GM12892 (cell line): ENCODE measurements at regions not wholly inside any gene's neighbourhood (a gene's known extent, or its start where the extent isn't known, plus 50 kb on each side); places are given as distances from the start of the nearest gene placed in this dataset.

ENCODE experiments used
- DNase-seq: peaks from one replicate; pipeline ENCODE4 v3.0.0; 2011; ENCODE audit not compliant: insufficient read length
- FAIRE-seq: peaks from 2 replicates; lab custom pipeline; 2011; peaks lifted over from hg19 to GRCh38; lab: Jason Lieb, UNC
- POLR2A ChIP-seq: IDR thresholded peaks from 2 replicates; pipeline ENCODE4 v1.6.1; 2011; ENCODE audit warnings: low read depth, low read length, control low read depth
- POLR2AphosphoS5 ChIP-seq: IDR thresholded peaks from 2 replicates; pipeline ENCODE4 v1.6.1; 2011; ENCODE audit warnings: low read depth, low read length, control low read depth
- TAF1 ChIP-seq: IDR thresholded peaks from 2 replicates; pipeline ENCODE4 v1.6.1; 2011; ENCODE audit warnings: low read depth, mild to moderate bottlenecking, control low read depth, low read length, borderline replicate concordance

DNA sequence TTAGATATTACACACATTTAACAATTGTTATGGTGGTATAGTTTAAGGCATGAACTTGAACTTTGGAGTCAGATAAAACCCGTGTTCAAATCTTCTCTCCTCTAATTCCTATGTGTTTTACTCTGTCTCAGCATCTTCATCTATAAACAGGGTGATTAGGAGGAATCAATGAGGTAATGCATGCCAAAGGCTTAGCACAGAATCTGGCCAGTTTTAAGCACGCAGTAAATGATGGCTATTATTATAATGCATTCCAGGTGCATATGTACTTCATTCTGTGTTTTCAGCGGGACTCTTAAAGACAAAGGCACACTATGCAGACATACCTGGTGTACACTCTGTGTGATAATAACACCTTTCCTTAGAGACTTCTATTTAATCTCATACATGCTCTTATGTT is 88.0 kb upstream of the FRY start:
- FAIRE-seq (no peak), DNase-seq (no peak)
- TF ChIP-seq POLR2AphosphoS5 (no peak), POLR2A (no peak), TAF1 (no peak)

DNA sequence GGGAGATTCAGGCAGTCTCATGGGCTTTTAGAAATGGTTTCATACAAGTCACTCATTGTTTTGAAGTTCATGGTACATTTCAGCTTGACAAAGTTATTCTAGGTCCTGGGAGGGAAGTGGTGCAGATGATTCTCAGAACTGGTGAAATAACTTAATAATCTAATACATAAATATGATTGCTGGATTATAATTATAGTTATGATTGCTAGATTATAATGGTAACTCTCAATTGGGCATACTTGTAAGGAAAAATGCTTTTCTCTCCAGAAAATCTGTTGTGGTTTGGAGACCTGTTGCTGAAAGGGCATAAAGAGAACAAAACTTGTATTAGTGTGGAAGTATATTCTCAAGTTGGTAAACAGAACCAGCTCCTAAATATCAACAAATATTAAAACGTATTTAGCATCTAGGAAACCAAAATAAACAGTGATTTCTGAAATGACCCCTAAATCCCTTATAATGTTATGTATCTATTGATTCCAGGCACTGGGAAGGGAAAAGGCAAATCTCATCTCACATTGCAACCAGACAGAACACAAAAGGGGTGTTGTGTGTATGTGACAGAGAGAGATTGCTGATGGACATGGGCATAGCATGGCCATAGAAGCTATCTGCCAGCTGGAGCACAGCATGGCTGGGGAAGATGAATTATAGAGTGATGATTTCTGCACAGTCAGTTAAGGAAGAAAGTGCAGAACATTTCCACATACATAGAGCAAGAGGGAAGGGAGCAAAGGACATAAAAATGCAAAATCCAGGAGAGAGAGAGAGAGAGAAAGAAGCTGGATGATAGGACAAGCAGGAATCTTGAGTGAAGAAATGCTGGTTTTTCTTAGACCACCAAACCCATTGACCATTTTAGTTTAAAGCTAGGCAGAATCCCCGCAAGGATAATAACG is 87.1 kb upstream of the FRY start:
- TF ChIP-seq TAF1: no peak
- TF ChIP-seq POLR2A: no peak
- no peak for TF ChIP-seq POLR2AphosphoS5
- DNase-seq (no peak), FAIRE-seq (no peak)

- no peak for FAIRE-seq
- TF ChIP-seq POLR2A (no peak), TAF1 (no peak), POLR2AphosphoS5 (no peak)
- no peak for DNase-seq
Observed at GRCh38 chr13:31945202-31945961, 86.2 kb upstream of the FRY start.

DNA sequence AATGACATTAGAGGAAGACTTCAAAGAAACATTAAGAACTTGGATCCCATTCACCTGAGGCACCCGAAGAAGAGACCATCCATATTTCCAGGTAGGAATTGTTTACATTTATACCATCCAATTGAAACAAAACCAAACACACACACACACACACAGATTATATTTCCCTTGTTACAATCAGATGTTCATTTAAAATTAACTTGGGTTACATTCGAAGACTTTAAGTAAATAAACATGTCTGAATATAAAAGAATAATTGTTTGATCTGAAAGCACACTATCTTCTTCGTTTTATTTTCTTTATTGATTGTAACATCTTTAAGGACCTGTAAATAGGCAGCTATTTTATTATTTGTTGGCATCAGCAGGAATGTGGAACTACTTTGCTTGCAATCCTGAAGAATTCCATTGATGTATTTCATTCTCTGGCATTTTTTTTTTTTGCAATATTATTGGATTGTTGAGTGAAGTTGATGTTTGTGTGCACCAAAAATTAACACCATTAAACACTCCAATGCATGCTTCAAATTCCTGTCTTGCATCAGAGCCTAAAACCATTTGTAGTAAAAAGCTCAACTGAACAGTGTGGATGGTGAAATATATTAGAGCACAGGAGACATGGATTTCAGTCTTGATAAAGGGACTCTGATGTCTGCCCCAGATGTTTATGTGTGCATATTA is 85.3 kb upstream of the FRY start:
- no peak for DNase-seq
- FAIRE-seq: no peak
- TF ChIP-seq POLR2A (no peak), POLR2AphosphoS5 (no peak), TAF1 (no peak)

- DNase-seq: no peak
- FAIRE-seq: no peak
- TF ChIP-seq POLR2A: no peak
- no peak for TF ChIP-seq POLR2AphosphoS5
- no peak for TF ChIP-seq TAF1
Observed at GRCh38 chr13:31947105-31947504, 84.5 kb upstream of the FRY start.

- FAIRE-seq: no peak
- no peak for DNase-seq
- TF ChIP-seq POLR2AphosphoS5 (no peak), POLR2A (no peak), TAF1 (no peak)
Observed at GRCh38 chr13:31947506-31947905, 84.1 kb upstream of the FRY start.

- no peak for DNase-seq
- FAIRE-seq: no peak
- TF ChIP-seq POLR2A: no peak
- no peak for TF ChIP-seq POLR2AphosphoS5
- no peak for TF ChIP-seq TAF1
Observed at GRCh38 chr13:31949486-31949885, 82.1 kb upstream of the FRY start.

- no peak for DNase-seq
- TF ChIP-seq TAF1 (no peak), POLR2A (no peak), POLR2AphosphoS5 (no peak)
- FAIRE-seq: no peak
Observed at GRCh38 chr13:31950111-31950815, 81.3 kb upstream of the FRY start.

GRCh38 chr13:31951215-31951678 is 80.3 kb upstream of the FRY start:
- peak; percentile 53 for TF ChIP-seq POLR2AphosphoS5
- TF ChIP-seq POLR2A: peak; percentile 59
- TF ChIP-seq TAF1: no peak
- peak; percentile 97 for FAIRE-seq
- peak; percentile 31 for DNase-seq

DNA sequence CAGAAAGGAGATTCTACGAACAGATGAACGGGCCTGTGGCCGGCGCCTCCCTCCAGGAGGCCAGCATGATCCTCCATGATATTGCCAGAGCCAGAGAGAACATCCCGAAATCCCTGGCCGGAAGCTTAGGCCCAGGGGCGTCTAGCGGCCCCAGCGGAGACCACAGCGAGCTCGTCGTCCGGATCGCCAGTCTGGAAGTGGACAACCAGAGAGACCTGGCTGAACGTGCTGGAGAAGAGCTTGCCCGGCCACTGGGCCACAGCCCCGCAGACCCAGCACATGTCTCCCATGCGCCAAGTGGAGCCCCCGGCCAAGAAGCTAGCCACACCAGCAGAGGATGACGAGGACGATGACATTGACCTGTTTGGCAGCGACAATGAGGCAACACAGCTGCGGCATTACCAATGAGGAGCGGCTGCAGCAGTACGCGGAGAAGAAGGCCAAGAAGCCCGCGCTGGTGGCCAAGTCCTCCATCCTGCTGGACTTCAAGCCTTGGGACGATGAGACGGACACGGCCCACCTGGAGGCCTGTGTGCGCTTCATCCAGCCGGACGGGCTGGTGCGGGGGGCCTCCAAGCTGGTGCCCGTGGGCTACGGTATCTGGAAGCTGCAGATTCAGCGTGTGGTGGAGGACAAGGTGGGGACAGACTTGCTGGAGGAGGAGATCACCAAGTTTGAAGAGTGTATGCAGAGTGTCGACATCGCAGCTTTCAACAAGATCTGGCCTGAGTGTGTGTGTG is 78.8 kb upstream of the FRY start:
- TF ChIP-seq POLR2A: no peak
- no peak for TF ChIP-seq POLR2AphosphoS5
- no peak for TF ChIP-seq TAF1
- FAIRE-seq (no peak), DNase-seq (no peak)
